Stomach (tissue), 4 donors: ENCODE measurements at regions not wholly inside any gene's neighbourhood (a gene's known extent, or its start where the extent isn't known, plus 50 kb on each side); places are given as distances from the start of the nearest gene placed in this dataset.

Source experiments
- POLR2A ChIP-seq, 4 donors: fragments of 450-650 bp; IDR thresholded peaks; one replicate each; pipeline ENCODE4 v1.6.1; 2016; ENCODE audit warnings: antibody characterized with exemption in 4 of 4, control low read depth in 2 of 4, mild to moderate bottlenecking in 1 of 4, moderate library complexity in 1 of 4
- TF ChIP-seq, protein P1 (sequence below), 7 experiments: fragments of 450-650 bp in 4 of 7; fragments of 200-600 bp in 3 of 7; sonication (generic) in 3 of 7; IDR thresholded peaks; one replicate each; pipeline ENCODE4 v1.5.1; 2016 to 2019; ENCODE audit warnings: antibody characterized with exemption in 7 of 7, control low read depth in 2 of 7, mild to moderate bottlenecking in 1 of 7

DNA sequence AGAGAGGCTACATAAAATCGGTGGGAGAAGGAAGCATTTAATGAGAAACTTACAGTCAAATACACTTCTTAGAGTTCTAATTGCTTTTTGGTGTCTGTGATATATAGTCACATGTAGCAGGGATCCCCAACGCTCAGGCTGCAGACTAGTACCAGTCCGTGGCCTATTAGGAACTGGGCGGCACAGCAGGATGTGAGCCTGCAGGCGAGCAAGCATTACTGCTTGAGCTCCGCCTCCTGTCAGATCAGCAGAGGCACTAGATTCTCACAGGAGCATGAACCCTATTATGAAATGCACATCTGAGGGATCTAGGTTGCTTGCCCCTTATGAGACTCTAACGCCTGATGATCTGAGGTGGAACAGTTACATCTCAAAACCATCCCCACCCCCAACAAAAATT is 158.5 kb downstream of the TANC2 start:
- TF ChIP-seq, protein P1, sequence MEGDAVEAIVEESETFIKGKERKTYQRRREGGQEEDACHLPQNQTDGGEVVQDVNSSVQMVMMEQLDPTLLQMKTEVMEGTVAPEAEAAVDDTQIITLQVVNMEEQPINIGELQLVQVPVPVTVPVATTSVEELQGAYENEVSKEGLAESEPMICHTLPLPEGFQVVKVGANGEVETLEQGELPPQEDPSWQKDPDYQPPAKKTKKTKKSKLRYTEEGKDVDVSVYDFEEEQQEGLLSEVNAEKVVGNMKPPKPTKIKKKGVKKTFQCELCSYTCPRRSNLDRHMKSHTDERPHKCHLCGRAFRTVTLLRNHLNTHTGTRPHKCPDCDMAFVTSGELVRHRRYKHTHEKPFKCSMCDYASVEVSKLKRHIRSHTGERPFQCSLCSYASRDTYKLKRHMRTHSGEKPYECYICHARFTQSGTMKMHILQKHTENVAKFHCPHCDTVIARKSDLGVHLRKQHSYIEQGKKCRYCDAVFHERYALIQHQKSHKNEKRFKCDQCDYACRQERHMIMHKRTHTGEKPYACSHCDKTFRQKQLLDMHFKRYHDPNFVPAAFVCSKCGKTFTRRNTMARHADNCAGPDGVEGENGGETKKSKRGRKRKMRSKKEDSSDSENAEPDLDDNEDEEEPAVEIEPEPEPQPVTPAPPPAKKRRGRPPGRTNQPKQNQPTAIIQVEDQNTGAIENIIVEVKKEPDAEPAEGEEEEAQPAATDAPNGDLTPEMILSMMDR (IDR thresholded peaks at IDR 0.05): no peak
- TF ChIP-seq POLR2A (IDR thresholded peaks at IDR 0.05): no peak
